T-helper 9 cell (primary cell): ENCODE measurements at regions not wholly inside any gene's neighbourhood (a gene's known extent, or its start where the extent isn't known, plus 50 kb on each side); places are given as distances from the start of the nearest gene placed in this dataset.
"Not testable (repeated sequence)": the region's sequence is repeated elsewhere in the genome, so short reads cannot be mapped to it uniquely, and the experiment has no call there.

Experiments
- DNase-seq: peaks from one replicate; pipeline ENCODE4 v3.0.0-alpha.2; 2020

DNA sequence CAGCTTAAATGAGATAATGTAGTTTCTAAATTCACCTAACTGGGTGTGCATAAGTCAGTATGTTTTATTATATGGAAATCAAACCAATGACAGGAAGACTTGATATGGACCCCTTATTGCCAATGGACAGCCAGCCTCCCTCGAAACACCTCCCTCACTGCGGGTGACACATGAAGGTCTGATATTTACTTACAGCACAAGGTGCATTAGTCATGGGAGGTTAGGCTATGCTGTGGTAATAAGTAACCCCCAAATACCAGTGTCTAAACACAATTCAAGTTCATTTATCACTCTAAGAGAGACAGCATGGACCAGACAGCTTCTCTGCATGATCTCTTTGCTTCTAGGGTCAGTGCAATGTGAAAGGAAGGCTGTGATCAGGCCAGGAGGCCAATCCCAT lies 126.0 kb upstream of the KCNJ6 start:
- no peak for DNase-seq

DNA sequence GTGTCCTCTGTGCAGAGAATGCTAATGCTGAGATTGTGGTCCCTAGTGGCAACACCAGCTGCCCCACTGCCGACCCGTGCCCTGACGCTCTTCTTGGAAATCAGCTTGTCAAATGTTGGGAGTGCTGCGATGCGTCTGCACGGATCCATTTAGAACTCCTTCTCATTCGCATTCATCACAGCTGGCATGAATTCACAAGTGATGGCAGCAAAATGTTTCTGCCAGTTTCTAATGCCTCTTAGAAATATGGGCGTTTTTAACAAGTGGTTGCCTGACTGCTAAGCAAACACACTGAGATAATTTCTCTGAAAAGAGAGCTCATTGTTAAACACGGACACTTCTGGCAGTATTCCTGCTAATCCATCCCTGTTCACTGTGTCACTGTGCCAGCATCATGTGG lies 131.9 kb upstream of the KCNJ6 start:
- no peak for DNase-seq

DNA sequence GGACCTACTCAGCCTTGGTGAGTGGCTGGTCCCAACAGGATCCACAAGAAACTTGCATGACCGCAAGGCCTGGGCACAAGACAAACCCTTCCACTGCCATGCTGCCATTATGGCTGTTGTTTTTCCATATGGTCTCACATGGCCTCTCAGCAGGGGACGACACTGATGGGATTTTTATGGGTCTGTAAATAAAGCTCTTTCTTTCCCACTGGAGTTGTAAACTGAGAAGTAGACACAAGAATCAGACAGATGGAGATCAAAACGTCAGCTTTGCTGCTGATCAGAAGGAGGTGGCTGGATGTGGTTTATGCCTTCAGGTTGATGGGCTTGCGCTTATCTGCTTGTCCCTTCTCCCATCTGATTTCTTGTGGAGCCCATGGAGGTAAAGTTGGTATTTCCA lies 138.1 kb upstream of the KCNJ6 start:
- DNase-seq: no peak

DNA sequence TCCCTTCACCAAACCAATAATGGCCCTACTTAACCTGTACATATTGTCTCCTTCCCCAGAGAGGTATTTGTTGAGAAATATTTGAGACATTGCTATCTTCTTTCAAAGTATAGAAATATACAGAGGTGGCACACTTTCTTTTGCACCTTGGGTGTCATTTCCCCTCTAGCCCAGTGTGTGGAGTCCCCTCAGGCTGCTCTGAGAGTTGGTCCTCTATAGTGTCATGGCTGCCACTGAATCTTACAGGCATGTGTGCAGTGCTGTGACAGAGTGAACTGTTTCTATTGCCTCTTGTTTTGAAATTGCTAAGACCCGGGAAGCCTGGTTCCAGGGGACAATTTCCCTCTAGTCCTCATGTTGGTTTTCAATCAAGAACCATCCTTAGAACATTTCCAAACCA lies 140.2 kb upstream of the KCNJ6 start:
- DNase-seq: no peak

DNA sequence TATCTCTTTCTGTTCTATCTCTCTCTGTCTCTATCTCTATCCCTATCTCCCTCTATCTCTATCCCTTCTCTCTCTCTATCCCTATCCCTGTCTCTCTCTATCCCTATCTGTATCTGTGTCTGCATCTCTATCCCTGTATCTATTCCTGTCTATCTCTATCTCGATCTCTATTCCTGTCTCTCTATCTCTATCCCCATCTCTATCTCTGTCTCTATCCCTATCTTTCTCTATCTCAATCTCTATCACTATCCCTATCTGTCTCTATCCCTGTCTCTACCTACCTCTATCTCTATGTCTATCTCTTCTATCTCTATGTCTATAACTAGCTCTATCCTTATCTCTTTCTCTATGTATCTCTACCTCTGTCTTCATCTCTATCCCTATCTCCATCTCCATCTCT lies 141.4 kb upstream of the KCNJ6 start:
- no peak for DNase-seq

DNA sequence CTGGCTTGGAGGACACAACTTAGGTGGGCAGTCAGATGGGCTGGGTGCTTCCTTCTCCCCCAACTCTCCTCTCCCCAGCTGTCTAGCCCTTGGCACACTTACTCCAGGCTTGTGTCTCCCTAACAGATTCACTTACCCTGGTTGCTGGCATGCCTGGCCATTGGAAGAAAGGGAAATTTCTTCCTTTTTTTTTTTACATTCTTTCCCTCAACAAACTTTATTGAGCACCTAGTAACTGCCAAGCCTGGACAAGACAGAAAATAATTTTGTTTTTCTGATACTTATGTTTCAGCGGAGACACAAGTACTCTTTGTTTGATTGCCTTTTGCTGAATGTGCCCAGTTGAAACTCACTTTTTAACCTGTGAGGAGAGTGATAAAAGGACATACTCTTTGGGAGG lies 144.3 kb upstream of the KCNJ6 start:
- no peak for DNase-seq

DNA sequence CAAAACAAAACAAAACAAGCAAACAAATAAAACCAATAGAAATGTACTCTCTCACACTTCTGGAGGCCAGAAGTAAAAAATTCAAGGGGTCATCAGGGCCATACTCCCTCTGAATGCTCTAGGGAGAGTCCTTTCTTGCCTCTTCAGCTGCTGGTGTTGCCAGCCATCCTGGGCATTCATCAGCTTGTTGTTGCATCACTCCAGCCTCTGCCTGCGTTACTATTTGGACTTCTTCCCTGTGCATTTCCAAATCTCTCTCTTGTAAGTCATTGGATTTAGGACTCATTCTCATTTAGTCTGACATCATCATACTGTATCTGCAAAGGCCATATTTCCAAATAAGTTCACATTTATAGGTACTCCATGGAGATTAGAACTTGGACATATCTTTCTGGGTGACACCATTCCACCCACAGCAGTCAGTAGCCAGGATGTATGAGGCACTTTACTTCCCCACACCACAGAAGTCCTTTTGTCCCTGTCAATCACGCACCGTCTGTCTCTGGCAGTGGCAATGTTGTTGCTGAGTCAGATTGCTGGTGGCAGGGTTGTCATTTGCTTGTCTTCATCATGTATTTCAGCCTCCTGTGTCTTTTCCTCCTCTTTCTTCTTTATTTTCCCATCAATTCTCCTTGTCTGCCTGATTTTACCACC lies 151.0 kb upstream of the KCNJ6 start:
- DNase-seq: no peak

DNA sequence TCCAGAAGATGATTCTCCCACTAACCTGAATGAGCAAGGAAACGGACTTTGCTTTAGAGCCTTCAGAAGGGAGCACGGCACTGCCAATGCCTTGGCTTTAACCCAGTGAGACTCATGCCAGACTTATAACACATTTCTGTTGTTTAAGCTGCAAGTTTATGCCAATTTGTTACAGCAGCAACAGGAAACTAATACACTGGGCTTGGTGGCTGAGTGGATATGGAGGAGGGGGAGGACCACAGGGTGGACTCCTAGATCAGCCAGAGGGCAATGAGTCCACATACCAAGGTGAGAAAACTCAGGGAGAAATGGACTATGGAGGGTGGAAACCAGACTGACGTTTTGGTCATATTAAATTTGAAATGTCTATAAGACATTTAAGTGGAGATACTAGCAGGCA lies 156.2 kb upstream of the KCNJ6 start:
- no peak for DNase-seq

DNA sequence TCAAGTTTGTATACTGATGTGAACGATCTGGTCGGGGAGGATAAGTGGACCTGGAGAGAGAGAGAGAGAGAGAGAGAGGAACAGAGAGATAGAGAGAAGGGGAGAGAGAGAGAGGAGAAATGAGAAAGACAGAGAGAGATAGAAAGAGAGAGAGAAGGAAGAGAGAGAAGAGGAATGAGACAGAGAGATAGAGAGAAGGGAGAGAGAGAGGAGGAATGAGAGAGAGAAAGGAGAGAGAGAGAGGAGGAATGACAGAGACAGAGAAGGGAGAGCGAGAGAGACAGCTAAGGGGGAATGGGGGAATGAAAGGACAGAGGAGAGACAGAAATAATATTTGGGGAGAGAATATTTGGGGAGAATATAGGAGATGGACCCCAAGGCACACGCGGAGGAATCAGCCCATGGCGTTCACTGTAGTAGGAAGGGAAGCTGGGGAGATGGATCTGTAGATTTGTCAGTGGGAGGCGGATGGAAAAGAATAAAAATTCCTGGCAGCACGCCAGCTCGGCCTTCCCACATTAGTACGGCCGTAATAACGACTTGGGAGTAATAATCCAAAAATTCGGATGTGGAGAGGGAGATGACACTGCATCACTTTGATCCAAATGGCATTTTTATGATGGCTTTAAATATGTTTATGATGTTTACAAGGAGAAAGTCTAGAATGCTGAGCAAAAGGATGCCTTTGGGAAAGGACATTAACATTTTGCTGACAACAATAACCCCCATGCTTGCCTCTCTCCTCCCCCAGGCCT lies 159.8 kb upstream of the KCNJ6 start:
- no peak for DNase-seq

DNA sequence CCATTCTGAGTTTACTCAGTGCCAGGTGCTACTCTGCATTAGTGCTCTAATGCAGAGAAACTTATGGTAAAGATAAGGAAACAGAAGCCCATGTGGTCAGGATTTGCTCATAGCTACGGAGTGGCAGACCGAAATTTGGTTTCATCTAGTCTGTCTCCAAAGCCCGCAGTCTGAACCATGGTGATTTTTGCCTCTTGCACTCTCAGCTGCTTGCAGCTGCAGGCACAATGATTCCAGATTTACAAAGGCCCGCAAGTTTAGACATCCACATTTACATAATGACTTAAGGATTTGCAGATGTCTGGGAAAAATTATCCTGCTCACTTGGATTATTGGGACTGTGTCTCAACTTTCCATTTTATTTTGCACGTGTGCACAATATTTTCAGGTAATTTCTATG lies 161.3 kb upstream of the KCNJ6 start:
- no peak for DNase-seq

DNA sequence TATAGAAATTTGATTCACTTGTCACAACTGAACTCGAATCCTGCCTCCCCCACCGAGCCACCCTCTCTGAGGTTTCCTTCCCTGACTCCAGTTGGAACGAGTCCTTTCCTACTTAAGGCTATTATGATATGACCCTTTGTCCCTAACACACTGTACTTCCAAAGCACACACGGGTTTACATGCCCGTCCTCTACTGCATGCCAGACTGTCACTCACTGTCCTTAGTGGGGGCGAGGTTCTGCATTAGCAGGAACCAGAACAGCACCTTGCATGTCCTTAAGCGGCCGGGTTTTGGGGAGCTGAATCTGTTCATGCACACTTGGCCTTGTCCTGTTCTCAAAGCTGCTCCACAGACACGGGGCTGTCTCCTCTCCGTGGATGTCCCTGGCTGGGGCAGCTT lies 164.6 kb upstream of the KCNJ6 start:
- no peak for DNase-seq

DNA sequence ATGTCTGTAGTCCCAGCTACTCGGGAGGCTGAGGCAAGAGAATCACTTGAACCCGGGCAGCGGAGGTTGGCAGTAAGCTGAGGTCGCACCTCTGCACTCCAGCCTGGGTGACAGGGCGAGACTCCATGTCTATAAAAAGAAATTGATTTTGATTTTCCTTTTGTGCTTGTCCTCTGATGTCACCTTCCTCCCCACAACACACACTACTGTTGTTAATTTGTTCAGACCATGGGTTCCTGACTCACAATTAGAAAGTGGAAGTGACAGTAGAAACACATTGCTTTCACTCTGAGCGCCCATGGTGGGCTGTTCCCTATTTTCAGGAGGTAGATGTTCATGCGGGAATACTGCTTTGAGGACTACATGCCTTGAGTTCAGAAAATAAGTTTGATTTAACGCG lies 165.5 kb upstream of the KCNJ6 start:
- no peak for DNase-seq

DNA sequence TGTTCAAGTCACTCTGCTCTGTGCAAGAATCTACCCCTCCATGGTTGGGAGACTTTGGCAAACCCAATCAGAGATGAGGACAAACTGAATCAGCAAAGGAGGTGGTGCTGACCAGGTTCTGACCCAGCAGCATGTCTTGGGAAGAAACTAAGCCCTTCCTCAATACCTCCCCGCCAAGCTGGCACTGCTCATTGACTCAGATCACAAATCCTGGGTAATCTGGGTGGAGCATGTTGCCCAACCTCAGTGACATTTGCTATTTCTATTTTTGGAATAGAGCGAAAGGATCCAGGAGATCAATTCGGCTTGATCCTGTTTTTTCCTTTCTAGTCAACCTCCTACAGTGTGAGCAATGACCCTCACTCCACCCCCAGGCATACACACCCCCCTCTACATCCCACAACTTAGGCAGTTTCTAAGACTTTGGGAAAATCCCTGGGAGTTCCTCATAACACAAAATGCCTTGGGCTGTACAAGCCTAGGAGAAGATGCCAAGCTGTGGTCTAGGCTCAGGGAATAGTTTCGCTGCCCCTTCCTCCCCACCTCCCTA lies 166.8 kb upstream of the KCNJ6 start:
- DNase-seq: no peak

DNA sequence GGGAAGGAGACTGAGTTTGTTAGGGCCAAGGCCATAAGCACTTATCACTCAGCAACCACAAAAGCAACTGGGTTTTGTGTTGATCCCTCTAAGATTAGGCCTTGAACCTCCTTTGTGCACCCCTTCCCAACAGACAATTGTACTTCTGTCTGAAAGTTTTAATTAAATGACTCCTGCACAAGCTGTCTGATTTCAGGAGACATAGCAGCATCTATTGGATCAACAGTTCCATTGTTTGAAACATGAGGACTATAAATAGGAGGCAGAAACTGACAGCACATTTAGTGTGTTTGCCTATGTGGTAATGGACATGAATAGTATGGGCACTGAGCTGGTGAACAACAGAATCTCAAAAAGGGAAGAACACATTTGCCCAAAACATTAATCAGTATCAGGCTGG lies 167.3 kb upstream of the KCNJ6 start:
- no peak for DNase-seq

DNA sequence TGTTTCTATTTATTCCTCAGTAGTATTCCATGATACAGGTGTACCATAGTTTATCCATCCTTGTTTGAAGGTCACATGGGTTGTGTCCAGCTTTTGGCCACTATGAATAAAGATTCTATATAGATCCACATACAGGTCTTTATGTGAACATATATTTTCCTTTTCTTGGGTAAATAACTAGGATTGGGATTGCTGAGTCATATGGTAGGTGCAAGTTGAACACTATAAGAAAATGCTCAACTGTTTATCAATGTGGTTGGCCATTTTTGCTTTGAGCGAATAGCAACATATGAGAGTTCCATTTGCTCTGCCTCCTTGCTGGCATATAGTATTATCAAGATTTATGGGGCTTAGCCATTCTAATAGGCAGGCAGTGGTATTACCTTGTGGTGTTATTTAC lies 170.2 kb upstream of the KCNJ15 start:
- no peak for DNase-seq

DNA sequence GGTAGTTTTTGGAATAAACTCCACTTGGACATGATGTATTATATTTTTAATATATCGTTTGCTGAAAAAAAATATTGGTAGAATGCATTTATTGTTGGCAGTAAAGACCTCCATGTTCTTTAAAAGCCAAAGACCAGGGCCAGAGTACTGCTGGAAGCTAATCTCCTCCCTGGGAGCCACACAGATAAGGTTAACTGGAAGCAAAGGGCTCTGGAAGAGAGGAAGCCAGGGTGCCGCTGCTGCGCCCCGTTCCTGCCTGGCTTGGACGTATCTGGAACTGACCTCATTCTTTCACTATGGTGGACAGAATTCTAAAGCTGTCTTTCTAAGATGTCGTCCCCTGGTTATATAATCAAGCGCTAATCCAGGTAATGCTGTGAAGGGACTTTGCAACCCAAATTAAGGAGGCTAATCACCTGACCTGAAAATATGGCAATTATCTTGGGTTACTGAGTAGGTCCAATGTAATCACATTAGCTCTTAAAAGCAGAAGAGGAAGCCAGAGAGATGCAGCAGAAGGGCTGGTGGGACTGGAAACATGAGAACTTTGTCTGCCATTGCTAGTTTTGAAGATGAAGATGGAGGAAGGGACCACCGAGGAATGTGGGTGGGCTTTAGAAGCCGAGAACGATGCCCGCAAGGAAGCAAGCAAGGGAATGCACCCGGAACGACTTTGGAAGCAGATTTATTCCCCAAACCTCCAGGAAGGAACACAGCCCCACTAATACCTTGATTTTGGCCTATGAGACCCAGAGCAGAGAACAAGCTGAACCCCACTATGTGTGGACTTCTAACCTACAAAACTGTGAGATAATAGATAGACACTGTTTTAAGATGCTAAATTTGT lies 167.7 kb upstream of the KCNJ15 start:
- DNase-seq: no peak

DNA sequence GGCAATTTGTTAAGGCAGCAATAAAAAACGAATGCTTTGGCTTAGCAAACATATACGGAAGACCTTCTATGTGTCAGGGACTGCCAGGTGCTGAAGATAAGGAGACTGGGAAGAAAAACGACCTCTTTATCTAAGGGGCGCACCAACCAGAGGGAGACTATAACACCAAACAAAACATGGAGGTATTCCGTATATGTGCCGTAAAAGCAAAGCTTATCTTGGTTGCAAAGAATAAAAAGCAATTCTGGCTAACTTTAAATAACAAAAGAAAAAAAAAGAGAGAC lies 167.1 kb upstream of the KCNJ15 start:
- no peak for DNase-seq

DNA sequence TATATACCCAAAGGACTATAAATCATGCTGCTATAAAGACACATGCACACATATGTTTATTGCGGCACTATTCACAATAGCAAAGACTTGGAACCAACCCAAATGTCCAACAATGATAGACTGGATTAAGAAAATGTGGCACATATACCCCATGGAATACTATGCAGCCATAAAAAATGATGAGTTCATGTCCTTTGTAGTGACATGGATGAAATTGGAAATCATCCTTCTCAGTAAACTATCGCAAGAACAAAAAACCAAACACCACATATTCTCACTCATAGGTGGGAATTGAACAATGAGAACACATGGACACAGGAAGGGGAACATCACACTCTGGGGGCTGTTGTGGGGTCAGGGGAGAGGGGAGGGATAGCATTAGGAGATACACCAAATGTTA lies 165.7 kb upstream of the KCNJ15 start:
- DNase-seq: not testable (repeated sequence)

DNA sequence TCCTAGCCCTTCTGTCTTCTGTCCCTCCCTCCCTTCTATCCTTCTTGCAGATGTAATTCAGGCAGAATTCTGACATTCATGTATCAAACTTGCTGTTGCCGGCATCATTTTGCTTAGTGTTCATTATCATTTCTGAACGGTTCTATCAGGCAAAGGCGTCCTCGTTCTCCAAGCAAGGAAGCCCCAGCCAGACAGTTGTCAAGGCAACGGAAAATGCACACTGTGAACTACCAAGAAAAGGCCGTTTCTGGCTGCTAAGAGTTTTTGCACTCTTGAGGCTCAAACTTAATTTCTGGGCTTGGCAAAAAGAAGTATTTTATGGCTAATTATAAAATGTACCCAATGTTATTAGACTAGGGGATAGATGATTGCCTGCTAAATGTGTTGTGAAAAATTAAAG lies 164.7 kb upstream of the KCNJ15 start:
- no peak for DNase-seq

DNA sequence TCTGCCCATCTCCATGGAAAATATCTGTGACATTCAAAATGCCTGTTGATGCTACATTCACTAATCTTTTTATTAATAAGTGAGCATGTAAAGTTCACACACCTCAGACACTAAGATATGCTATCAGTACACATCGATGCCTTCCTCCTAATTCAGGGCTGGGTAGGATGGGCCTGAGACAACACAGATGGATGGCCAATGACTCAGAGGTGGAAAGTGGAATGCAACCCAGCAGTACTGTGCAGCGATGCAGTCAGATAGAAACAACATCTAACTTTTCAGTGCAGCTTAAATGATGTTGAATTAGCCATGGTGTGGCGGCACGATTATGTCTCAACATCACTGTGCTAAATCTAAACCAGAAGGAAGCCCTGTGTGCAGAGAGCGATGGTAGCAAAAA lies 161.6 kb upstream of the KCNJ15 start:
- DNase-seq: no peak

DNA sequence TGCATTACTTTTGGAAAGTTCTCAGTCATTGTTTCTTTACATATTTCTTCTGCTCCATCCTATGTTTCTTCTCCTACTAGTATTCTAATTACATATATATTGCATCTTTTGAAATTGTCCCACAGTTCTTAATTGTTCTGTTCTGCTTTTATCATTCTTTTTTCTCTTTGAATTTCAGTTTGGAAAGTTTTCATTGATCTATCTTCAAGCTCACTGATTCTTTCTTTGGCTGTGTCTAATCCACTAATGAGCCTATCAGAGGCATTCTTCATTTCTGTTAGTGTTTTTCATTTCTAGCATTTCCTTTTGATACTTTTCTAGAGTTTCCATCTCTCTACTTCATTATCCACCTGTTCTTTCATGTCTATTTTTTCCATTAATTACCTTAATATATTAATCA lies 159.0 kb upstream of the KCNJ15 start:
- DNase-seq: no peak

DNA sequence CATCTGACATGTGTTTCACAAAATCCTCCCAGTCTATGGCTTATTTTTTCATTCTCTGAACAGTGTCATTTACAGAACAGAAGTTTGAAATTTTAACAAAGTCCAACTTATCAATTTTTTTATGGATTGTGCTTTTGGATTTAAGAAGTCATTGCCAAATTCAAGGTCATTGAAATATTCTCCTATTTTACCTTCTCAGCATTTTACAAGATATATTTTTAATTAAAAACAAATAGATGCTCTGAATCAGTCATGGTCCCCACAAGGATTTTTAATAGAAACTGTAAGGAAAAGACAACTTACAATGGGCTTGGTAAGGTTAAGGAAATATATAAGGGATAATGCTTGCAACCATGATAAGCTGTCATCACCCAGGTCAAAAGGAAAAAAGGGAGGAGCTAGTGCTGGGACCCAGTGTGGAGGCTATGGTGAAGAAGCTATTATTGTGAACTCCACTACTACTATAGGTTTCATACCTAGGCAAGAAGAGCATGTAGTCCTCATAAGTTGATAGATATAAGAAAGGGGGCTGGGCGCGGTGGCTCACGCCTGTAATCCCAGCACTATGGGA lies 144.5 kb upstream of the KCNJ15 start:
- DNase-seq: no peak

DNA sequence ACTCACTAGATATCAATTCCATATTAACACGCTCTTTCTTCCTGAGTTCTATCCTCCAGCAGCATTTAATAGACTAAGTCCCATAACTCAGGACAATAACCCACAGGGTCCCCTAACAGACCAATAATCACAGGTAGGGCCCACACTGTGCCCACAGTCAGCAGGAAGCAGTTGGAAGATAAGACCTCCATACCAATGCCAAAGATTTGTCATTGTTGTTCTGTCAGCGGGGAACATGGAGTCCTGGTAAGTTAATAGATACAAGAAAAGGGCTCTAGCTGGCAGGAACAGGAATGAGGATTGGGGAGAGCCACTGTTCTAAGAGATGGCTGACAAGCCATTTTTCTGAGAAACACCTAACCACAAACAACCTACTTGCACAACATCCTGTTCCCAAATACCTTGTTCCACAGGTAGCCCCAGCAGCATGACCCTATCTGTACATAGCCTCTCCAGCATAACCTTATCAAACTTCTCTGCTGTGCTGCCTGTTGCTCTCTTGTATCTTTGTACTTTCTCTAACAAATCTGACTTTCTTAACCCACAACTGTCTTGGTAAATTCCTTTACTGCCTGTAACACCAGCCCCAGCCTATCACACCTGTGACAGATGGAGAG lies 142.0 kb upstream of the KCNJ15 start:
- no peak for DNase-seq
